ENCODE measurements at regions not wholly inside any gene's neighbourhood (a gene's known extent, or its start where the extent isn't known, plus 50 kb on each side); places are given as distances from the start of the nearest gene placed in this dataset.

DNA sequence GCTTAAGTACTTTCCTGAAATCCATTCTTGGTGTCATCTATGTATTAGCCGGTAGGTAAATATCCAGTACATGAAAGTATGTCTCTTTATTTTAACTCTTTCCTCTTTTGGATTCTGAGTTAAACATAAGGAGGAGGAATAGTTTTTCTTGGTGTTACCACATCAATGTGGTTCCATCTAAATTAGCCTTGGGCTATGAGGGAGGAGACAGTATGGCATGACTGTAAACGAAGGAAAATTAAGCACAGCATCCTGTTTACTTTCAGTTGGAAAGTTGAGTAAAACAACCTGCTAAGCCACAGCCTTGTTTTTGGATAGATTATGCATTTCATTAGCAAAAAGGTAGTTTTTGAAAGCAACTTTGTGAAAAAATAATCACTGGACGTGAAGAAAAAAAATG, 693.0 kb upstream of the SOX9 start:
- Histone ChIP-seq H3K9me3 (ENCODE audit: low read depth) (no peaks in the 10 kb centered on the region), H4K20me1 (ENCODE audit: insufficient read depth, poor library complexity, severe bottlenecking) (no peaks in the 10 kb centered on the region), H3K9me2 (replicated peaks; ENCODE audit: insufficient read depth) (no peaks in the 10 kb centered on the region), H3K4me2 (no peak overlapping the region), H3K79me2 (no peaks in the 10 kb centered on the region), H3K4me1 (ENCODE audit: insufficient read depth) (no peaks in the 10 kb centered on the region), H2AFZ (no peak overlapping the region), H3K36me3 (replicated peaks; ENCODE audit: insufficient read depth, low read depth) (no peaks in the 10 kb centered on the region), H3K4me3 (no peak overlapping the region), H3K27me3 (no peaks in the 10 kb centered on the region), H3K27ac (no peak overlapping the region)
- DNase-seq (ENCODE audit: low spot score) = no peak
- 79% methylated on average over 3 of the region's 3 CpGs for WGBS (ENCODE audit: low lambda C conversion rate, missing lambda C conversion rate)
- TF ChIP-seq EZH2 (IDR thresholded peaks at IDR 0.05; ENCODE audit: borderline replicate concordance) (no peak), EZH2phosphoT487 (IDR thresholded peaks at IDR 0.05; ENCODE audit: low read depth, severe bottlenecking, unreplicated experiment) (no peak)
- TF ChIP-seq, protein P1, sequence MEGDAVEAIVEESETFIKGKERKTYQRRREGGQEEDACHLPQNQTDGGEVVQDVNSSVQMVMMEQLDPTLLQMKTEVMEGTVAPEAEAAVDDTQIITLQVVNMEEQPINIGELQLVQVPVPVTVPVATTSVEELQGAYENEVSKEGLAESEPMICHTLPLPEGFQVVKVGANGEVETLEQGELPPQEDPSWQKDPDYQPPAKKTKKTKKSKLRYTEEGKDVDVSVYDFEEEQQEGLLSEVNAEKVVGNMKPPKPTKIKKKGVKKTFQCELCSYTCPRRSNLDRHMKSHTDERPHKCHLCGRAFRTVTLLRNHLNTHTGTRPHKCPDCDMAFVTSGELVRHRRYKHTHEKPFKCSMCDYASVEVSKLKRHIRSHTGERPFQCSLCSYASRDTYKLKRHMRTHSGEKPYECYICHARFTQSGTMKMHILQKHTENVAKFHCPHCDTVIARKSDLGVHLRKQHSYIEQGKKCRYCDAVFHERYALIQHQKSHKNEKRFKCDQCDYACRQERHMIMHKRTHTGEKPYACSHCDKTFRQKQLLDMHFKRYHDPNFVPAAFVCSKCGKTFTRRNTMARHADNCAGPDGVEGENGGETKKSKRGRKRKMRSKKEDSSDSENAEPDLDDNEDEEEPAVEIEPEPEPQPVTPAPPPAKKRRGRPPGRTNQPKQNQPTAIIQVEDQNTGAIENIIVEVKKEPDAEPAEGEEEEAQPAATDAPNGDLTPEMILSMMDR (IDR thresholded peaks at IDR 0.05; ENCODE audit: poor library complexity) = no peak

DNA sequence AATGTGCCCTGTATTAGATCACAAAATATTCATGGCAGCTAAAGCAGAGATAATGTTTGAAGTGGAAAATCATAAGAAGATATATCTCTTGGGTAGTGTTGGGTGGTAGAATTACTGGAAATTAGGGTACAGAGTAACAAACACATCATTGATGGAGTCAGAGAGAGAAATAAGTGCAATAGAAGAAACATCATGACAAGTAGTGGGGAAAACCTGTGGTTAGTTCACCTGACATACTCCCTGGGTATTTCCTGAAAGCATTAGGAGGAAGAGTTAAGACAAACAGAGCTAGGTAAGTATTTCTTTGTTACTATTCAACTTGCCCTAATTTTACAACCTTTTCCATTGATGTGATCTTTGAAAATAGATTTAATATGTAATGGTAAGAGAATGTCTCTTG, 691.9 kb upstream of the SOX9 start:
- Histone ChIP-seq H3K79me2 (no peaks in the 10 kb centered on the region), H2AFZ (no peak overlapping the region), H3K4me1 (ENCODE audit: insufficient read depth) (no peaks in the 10 kb centered on the region), H3K9me3 (ENCODE audit: low read depth) (no peaks in the 10 kb centered on the region), H3K4me3 (no peak overlapping the region), H3K9me2 (replicated peaks; ENCODE audit: insufficient read depth) (no peaks in the 10 kb centered on the region), H3K4me2 (no peak overlapping the region), H3K36me3 (replicated peaks; ENCODE audit: insufficient read depth, low read depth) (no peaks in the 10 kb centered on the region), H3K27ac (no peak overlapping the region), H3K27me3 (no peaks in the 10 kb centered on the region), H4K20me1 (ENCODE audit: insufficient read depth, poor library complexity, severe bottlenecking) (no peaks in the 10 kb centered on the region)
- TF ChIP-seq EZH2phosphoT487 (IDR thresholded peaks at IDR 0.05; ENCODE audit: low read depth, severe bottlenecking, unreplicated experiment) = no peak
- TF ChIP-seq, protein P1 (IDR thresholded peaks at IDR 0.05; ENCODE audit: poor library complexity) = no peak
- no peak for TF ChIP-seq EZH2 (IDR thresholded peaks at IDR 0.05; ENCODE audit: borderline replicate concordance)
- no peak for DNase-seq (ENCODE audit: low spot score)

DNA sequence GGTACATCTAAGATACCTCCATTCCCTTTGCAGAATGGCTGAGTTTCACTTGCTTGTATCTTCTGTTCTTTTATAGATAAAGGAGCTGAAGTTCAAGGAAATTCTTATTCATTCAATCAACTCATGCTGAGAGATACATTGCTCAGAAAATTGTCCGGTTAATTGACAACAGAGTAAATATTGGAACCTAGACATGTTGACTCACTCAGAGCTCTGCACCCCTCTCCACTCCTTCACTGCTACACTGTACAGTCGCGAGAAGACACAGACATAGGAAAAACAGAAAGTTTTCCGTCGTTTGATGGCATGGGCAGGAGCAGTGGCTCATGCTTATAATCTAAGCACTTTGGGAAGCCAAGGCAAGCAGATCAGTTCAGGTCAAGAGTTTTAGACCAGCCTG, 690.5 kb upstream of the SOX9 start:
- 75% methylated on average over 5 of the region's 5 CpGs for WGBS (ENCODE audit: low lambda C conversion rate, missing lambda C conversion rate)
- Histone ChIP-seq H3K79me2 (no peaks in the 10 kb centered on the region), H3K9me3 (ENCODE audit: low read depth) (no peaks in the 10 kb centered on the region), H3K36me3 (replicated peaks; ENCODE audit: insufficient read depth, low read depth) (no peaks in the 10 kb centered on the region), H3K9me2 (replicated peaks; ENCODE audit: insufficient read depth) (no peaks in the 10 kb centered on the region), H3K27me3 (no peaks in the 10 kb centered on the region), H3K4me2 (no peak overlapping the region), H4K20me1 (ENCODE audit: insufficient read depth, poor library complexity, severe bottlenecking) (no peaks in the 10 kb centered on the region), H2AFZ (no peak overlapping the region), H3K27ac (no peak overlapping the region), H3K4me1 (ENCODE audit: insufficient read depth) (no peaks in the 10 kb centered on the region), H3K4me3 (no peak overlapping the region)
- DNase-seq (ENCODE audit: low spot score) = no peak
- TF ChIP-seq EZH2 (IDR thresholded peaks at IDR 0.05; ENCODE audit: borderline replicate concordance) (no peak), EZH2phosphoT487 (IDR thresholded peaks at IDR 0.05; ENCODE audit: low read depth, severe bottlenecking, unreplicated experiment) (no peak)
- TF ChIP-seq, protein P1 (IDR thresholded peaks at IDR 0.05; ENCODE audit: poor library complexity) = no peak

DNA sequence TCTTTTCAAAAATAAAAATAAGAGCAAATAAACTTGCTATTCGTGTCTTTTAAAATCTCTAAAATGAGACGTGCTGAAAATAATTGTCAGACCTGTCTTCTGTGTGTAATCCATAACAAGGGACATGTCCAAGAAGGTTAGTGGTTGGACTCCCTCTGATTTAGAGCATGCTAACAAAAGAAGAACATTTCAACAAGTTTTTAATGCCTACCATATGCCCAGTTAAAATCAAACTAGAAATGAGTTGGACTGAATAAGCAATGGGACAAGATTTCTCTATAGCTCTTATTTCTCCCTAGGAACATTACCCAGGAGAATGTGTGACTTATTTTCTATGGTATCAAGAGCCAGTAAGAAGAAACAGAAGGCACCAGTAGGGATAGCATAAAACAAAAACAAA, 689.7 kb upstream of the SOX9 start:
- no peaks in the 10 kb centered on the region for H3K36me3 ChIP-seq (replicated peaks; ENCODE audit: insufficient read depth, low read depth)
- H4K20me1 ChIP-seq (ENCODE audit: insufficient read depth, poor library complexity, severe bottlenecking) = no peaks in the 10 kb centered on the region
- no peak overlapping the region for H2AFZ ChIP-seq
- H3K9me3 ChIP-seq (ENCODE audit: low read depth) = no peaks in the 10 kb centered on the region
- TF ChIP-seq EZH2 (IDR thresholded peaks at IDR 0.05; ENCODE audit: borderline replicate concordance) = no peak
- TF ChIP-seq, protein P1 (IDR thresholded peaks at IDR 0.05; ENCODE audit: poor library complexity) = no peak
- TF ChIP-seq EZH2phosphoT487 (IDR thresholded peaks at IDR 0.05; ENCODE audit: low read depth, severe bottlenecking, unreplicated experiment) = no peak
- no peaks in the 10 kb centered on the region for H3K27me3 ChIP-seq
- no peak overlapping the region for H3K4me3 ChIP-seq
- no peak overlapping the region for H3K27ac ChIP-seq
- no peak overlapping the region for H3K4me2 ChIP-seq
- H3K9me2 ChIP-seq (replicated peaks; ENCODE audit: insufficient read depth) = no peaks in the 10 kb centered on the region
- WGBS (ENCODE audit: low lambda C conversion rate, missing lambda C conversion rate) = 79% methylated on average over 2 of the region's 2 CpGs
- no peaks in the 10 kb centered on the region for H3K79me2 ChIP-seq
- no peak for DNase-seq (ENCODE audit: low spot score)
- no peaks in the 10 kb centered on the region for H3K4me1 ChIP-seq (ENCODE audit: insufficient read depth)

Measured in hepatocyte (in vitro differentiated cells).